Activated CD8-positive, alpha-beta memory T cell treated with anti-CD3 and anti-CD28 coated beads for 36 hours (primary cell): ENCODE measurements at regions not wholly inside any gene's neighbourhood (a gene's known extent, or its start where the extent isn't known, plus 50 kb on each side); places are given as distances from the start of the nearest gene placed in this dataset.
"Not testable (repeated sequence)": the region's sequence is repeated elsewhere in the genome, so short reads cannot be mapped to it uniquely, and the experiment has no call there.

ENCODE experiments used
- CTCF ChIA-PET: fragments of 350-600 bp; sonication (Branson Sonifier 250); formaldehyde crosslinking; loops from one replicate; lab custom pipeline; 2021; ENCODE audit warnings: antibody characterized with exemption; lab: Charles Lee
- POLR2A ChIA-PET: fragments of 350-600 bp; sonication (Branson Sonifier 250); formaldehyde crosslinking; loops from one replicate; lab custom pipeline; 2021; ENCODE audit warnings: antibody characterized with exemption; lab: Charles Lee

- POLR2A ChIA-PET = no interaction called here
- CTCF ChIA-PET = no interaction called here
Observed at GRCh38 chr7:149714081-149714909, 59.1 kb downstream of the ZNF467 start.

GRCh38 chr7:149713731-149714068 lies 59.7 kb downstream of the ZNF467 start:
- ChIA-PET POLR2A (interaction anchor here (0.5 kb wide), 1 partner anchor 27 kb away, joined by 3 read pairs; no protein-coding TSS in a partner anchor), CTCF (no interaction called here)

- ChIA-PET POLR2A (interaction anchor here (0.5 to 0.6 kb wide), 2 partner anchors 27 to 127 kb away, joined by 3 to 13 read pairs; no protein-coding TSS in a partner anchor), CTCF (no interaction called here)
Observed at GRCh38 chr7:149713061-149713730, 60.2 kb downstream of the ZNF467 start.

GRCh38 chr7:149708026-149708425 lies 65.4 kb downstream of the ZNF467 start:
- CTCF ChIA-PET = interaction anchor here (0.6 kb wide), 1 partner anchor 296 kb away, joined by 3 read pairs; no protein-coding TSS in a partner anchor
- POLR2A ChIA-PET = no interaction called here

GRCh38 chr7:149707448-149707886 lies 65.9 kb downstream of the ZNF467 start:
- ChIA-PET POLR2A (no interaction called here), CTCF (no interaction called here)

- CTCF ChIA-PET = interaction anchor here (0.7 kb wide), 1 partner anchor 237 kb away, joined by 3 read pairs; no protein-coding TSS in a partner anchor
- POLR2A ChIA-PET = no interaction called here
Observed at GRCh38 chr7:149706398-149706797, 67.0 kb downstream of the ZNF467 start.

GRCh38 chr7:149704507-149704906 lies 68.9 kb downstream of the ZNF467 start:
- POLR2A ChIA-PET = no interaction called here
- CTCF ChIA-PET = interaction anchor here (0.6 kb wide), 1 partner anchor 553 kb away, joined by 4 read pairs; no protein-coding TSS in a partner anchor

GRCh38 chr7:149703044-149703650 lies 70.2 kb downstream of the ZNF467 start:
- ChIA-PET CTCF (no interaction called here), POLR2A (interaction anchor here (0.7 kb wide), 1 partner anchor 298 kb away, joined by 6 read pairs; no protein-coding TSS in a partner anchor)

- ChIA-PET POLR2A (no interaction called here), CTCF (no interaction called here)
Observed at GRCh38 chr7:149701495-149702240, 71.7 kb downstream of the ZNF467 start.

- CTCF ChIA-PET = not testable (repeated sequence)
Observed at GRCh38 chr7:149697767-149698166, 75.6 kb downstream of the ZNF467 start.

GRCh38 chr7:149696280-149696679 lies 77.1 kb downstream of the ZNF467 start:
- ChIA-PET POLR2A (no interaction called here), CTCF (interaction anchor here (1.0 kb wide), 1 partner anchor 35 kb away, joined by 3 read pairs; no protein-coding TSS in a partner anchor)

More at GRCh38 chr7:149697767-149698166, 75.6 kb downstream of the ZNF467 start:
- POLR2A ChIA-PET = not testable (repeated sequence)

- CTCF ChIA-PET = no interaction called here
- POLR2A ChIA-PET = no interaction called here
Observed at GRCh38 chr7:149692557-149692982, 80.8 kb downstream of the ZNF467 start.

GRCh38 chr7:149692056-149692455 lies 81.3 kb downstream of the ZNF467 start:
- CTCF ChIA-PET = no interaction called here

GRCh38 chr7:149690688-149691446 lies 82.5 kb downstream of the ZNF467 start:
- ChIA-PET CTCF (no interaction called here), POLR2A (no interaction called here)

More at GRCh38 chr7:149692056-149692455, 81.3 kb downstream of the ZNF467 start:
- POLR2A ChIA-PET = no interaction called here

- ChIA-PET POLR2A (no interaction called here), CTCF (no interaction called here)
Observed at GRCh38 chr7:149689291-149689721, 84.1 kb downstream of the ZNF467 start.

GRCh38 chr7:149688836-149689235 lies 84.6 kb downstream of the ZNF467 start:
- CTCF ChIA-PET = no interaction called here
- POLR2A ChIA-PET = no interaction called here

- POLR2A ChIA-PET = not testable (repeated sequence)
- CTCF ChIA-PET = interaction anchor here (0.6 kb wide), 1 partner anchor 45 kb away, joined by 4 read pairs; no protein-coding TSS in a partner anchor
Observed at GRCh38 chr7:149687820-149688219, 85.6 kb downstream of the ZNF467 start.

GRCh38 chr7:149686449-149686848 lies 86.9 kb downstream of the ZNF467 start:
- ChIA-PET POLR2A (no interaction called here), CTCF (no interaction called here)
